Activated B cell treated with CpG ODN at 0.5 μM for 24 hours (primary cell): ENCODE measurements at regions not wholly inside any gene's neighbourhood (a gene's known extent, or its start where the extent isn't known, plus 50 kb on each side); places are given as distances from the start of the nearest gene placed in this dataset.

Experiments
- ATAC-seq: fragments of 200-7000 bp; cut with Tn5 transposase; one replicate; pipeline ENCODE4 v1.10.0; 2021; ENCODE audit warnings: low read depth, mild to moderate bottlenecking, moderate library complexity
- CTCF ChIA-PET: fragments of 350-600 bp; sonication (Branson Sonifier 250); formaldehyde crosslinking; loops from one replicate; lab custom pipeline; 2021; ENCODE audit warnings: antibody characterized with exemption; lab: Charles Lee
- POLR2A ChIA-PET: fragments of 350-600 bp; sonication (Branson Sonifier 250); formaldehyde crosslinking; loops from one replicate; lab custom pipeline; 2021; ENCODE audit warnings: antibody characterized with exemption; lab: Charles Lee
- DNase-seq: peaks from one replicate; pipeline ENCODE4 v3.0.0; 2022
- H3K27ac Mint-ChIP-seq: one replicate; pipeline ENCODE4 v1.8.0; 2020; ENCODE audit warnings: mixed read lengths
- H3K27me3 Mint-ChIP-seq: one replicate; pipeline ENCODE4 v1.8.0; 2021; ENCODE audit warnings: mixed read lengths
- H3K36me3 Mint-ChIP-seq: one replicate; pipeline ENCODE4 v1.8.0; 2021; ENCODE audit warnings: low read depth, mixed read lengths
- H3K4me1 Mint-ChIP-seq: one replicate; pipeline ENCODE4 v1.8.0; 2021; ENCODE audit warnings: mixed read lengths
- H3K4me3 Mint-ChIP-seq: one replicate; pipeline ENCODE4 v1.8.0; 2020; ENCODE audit warnings: mild to moderate bottlenecking, mixed read lengths
- H3K9me3 Mint-ChIP-seq: one replicate; pipeline ENCODE4 v1.8.0; 2020; ENCODE audit warnings: mixed read lengths
- intact Hi-C: fragments of 100-400 bp; cut with micrococcal nuclease; formaldehyde crosslinking; loops from one replicate; pipeline ENCODE4 v1.15.1; 2024
- TF ChIP-seq, protein P1 (sequence below): fragments of 200-600 bp; IDR thresholded peaks from one replicate; pipeline ENCODE4 v1.8.0; 2022; ENCODE audit warnings: antibody characterized with exemption, mild to moderate bottlenecking

DNA sequence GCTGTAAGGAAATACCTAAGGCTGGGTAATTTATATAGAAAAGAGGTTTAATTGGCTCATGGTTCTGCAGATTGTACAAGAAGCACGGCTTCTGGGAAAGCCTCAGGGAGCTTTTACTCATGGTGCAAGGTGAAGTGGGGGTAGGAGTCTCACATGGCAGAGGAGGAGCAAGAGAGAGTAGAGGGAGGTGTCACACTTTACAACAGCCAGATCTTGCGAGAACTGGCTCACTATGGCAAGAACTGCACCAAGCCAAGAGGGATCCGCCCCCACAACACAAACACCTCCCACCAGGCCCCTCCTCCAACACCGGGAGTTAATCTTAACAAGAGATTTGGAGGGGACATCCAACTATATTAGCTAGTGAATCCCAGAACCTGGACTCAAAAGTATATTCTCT, 135.4 kb upstream of the SOD1 start:
- H3K27ac Mint-ChIP-seq = no peak overlapping the region
- CTCF ChIA-PET = no interaction called here
- H3K4me1 Mint-ChIP-seq = no peaks in the 10 kb centered on the region
- no peak overlapping the region for H3K4me3 Mint-ChIP-seq
- POLR2A ChIA-PET = no interaction called here
- no peak for ATAC-seq
- TF ChIP-seq, protein P1, sequence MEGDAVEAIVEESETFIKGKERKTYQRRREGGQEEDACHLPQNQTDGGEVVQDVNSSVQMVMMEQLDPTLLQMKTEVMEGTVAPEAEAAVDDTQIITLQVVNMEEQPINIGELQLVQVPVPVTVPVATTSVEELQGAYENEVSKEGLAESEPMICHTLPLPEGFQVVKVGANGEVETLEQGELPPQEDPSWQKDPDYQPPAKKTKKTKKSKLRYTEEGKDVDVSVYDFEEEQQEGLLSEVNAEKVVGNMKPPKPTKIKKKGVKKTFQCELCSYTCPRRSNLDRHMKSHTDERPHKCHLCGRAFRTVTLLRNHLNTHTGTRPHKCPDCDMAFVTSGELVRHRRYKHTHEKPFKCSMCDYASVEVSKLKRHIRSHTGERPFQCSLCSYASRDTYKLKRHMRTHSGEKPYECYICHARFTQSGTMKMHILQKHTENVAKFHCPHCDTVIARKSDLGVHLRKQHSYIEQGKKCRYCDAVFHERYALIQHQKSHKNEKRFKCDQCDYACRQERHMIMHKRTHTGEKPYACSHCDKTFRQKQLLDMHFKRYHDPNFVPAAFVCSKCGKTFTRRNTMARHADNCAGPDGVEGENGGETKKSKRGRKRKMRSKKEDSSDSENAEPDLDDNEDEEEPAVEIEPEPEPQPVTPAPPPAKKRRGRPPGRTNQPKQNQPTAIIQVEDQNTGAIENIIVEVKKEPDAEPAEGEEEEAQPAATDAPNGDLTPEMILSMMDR = no peak
- DNase-seq = no peak
- H3K36me3 Mint-ChIP-seq = no peaks in the 10 kb centered on the region
- intact Hi-C loops = no loop called here
- H3K9me3 Mint-ChIP-seq = no peaks in the 10 kb centered on the region
- no peaks in the 10 kb centered on the region for H3K27me3 Mint-ChIP-seq

GRCh38 chr21:31521515-31521914, 138.0 kb upstream of the SOD1 start:
- Mint-ChIP-seq H3K9me3 (no peaks in the 10 kb centered on the region), H3K27ac (no peak overlapping the region), H3K4me3 (no peak overlapping the region), H3K4me1 (peaks cover 2% of the 10 kb centered on the region), H3K27me3 (no peaks in the 10 kb centered on the region), H3K36me3 (no peaks in the 10 kb centered on the region)
- ATAC-seq = no peak
- DNase-seq = no peak
- POLR2A ChIA-PET = no interaction called here
- CTCF ChIA-PET = no interaction called here
- intact Hi-C loops = no loop called here
- TF ChIP-seq, protein P1 = no peak

DNA sequence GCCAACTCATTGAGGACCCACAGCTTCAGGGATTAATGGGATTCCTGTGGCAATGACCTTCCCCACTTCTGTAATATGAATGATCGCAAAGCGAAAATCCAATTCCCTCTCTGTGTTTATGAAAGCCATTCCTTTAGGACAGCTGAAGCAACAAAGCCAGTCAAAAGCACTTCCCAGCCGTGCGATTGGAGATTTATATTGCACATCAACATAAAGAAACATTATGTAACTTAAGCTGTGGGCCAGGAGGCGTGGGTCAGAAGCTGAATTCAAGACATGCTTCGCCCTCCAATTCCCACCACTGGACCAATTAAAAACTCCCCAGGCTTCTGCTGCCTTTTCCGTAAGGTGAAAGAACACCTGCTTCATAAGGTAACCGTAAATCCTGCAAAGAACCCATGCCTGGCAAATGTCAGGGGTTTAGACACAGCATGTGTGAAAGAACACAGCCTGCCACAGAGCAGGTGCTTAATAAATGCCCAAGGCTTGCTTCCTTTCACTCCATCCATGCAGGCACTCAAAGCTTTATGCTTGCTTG, 138.9 kb upstream of the SOD1 start:
- Mint-ChIP-seq H3K27ac (no peak overlapping the region), H3K4me1 (peaks cover 2% of the 10 kb centered on the region), H3K4me3 (no peak overlapping the region), H3K9me3 (no peaks in the 10 kb centered on the region), H3K36me3 (no peaks in the 10 kb centered on the region), H3K27me3 (no peaks in the 10 kb centered on the region)
- CTCF ChIA-PET = no interaction called here
- intact Hi-C loops = no loop called here
- TF ChIP-seq, protein P1 = no peak
- POLR2A ChIA-PET = no interaction called here
- no peak for DNase-seq
- no peak for ATAC-seq

- Mint-ChIP-seq H3K36me3 (no peaks in the 10 kb centered on the region), H3K9me3 (no peaks in the 10 kb centered on the region), H3K4me1 (peaks cover 2% of the 10 kb centered on the region), H3K27me3 (no peaks in the 10 kb centered on the region), H3K27ac (no peak overlapping the region), H3K4me3 (no peak overlapping the region)
- ChIA-PET POLR2A (no interaction called here), CTCF (no interaction called here)
- DNase-seq (no peak), ATAC-seq (no peak)
- TF ChIP-seq, protein P1 = no peak
- intact Hi-C loops = no loop called here
These were observed 140.9 kb upstream of the SOD1 start for GRCh38 chr21:31518580-31518979.

- DNase-seq (no peak), ATAC-seq (no peak)
- Mint-ChIP-seq H3K27me3 (no peaks in the 10 kb centered on the region), H3K27ac (no peak overlapping the region), H3K36me3 (no peaks in the 10 kb centered on the region), H3K4me3 (no peak overlapping the region), H3K9me3 (no peaks in the 10 kb centered on the region), H3K4me1 (peaks cover 2% of the 10 kb centered on the region)
- intact Hi-C loops = no loop called here
- ChIA-PET POLR2A (no interaction called here), CTCF (no interaction called here)
- TF ChIP-seq, protein P1 = no peak
These were observed 141.7 kb upstream of the SOD1 start for GRCh38 chr21:31517664-31518414.
